HG02870 (cell line): ENCODE measurements at regions not wholly inside any gene's neighbourhood (a gene's known extent, or its start where the extent isn't known, plus 50 kb on each side); places are given as distances from the start of the nearest gene placed in this dataset.
"Not testable (repeated sequence)": the region's sequence is repeated elsewhere in the genome, so short reads cannot be mapped to it uniquely, and the experiment has no call there.

Experiments
- ATAC-seq: cut with Tn5 transposase; IDR thresholded peaks from one replicate; pipeline ENCODE4 v1.9.1; 2021; ENCODE audit warnings: mild to moderate bottlenecking, moderate library complexity; ENCODE audit not compliant: unreplicated experiment

- ATAC-seq: no peak
Measured at GRCh38 chr12:90710711-90711110, 244.3 kb downstream of the CCER1 start.

GRCh38 chr12:90706036-90706435, 248.9 kb downstream of the CCER1 start:
- ATAC-seq: no peak

GRCh38 chr12:90695415-90695814, 259.6 kb downstream of the CCER1 start:
- ATAC-seq: no peak

- no peak for ATAC-seq
Measured at GRCh38 chr12:90690120-90690519, 264.9 kb downstream of the CCER1 start.

- ATAC-seq: not testable (repeated sequence)
Measured at GRCh38 chr12:90687682-90688081, 267.3 kb downstream of the CCER1 start.

GRCh38 chr12:90683871-90684270, 271.1 kb downstream of the CCER1 start:
- no peak for ATAC-seq

GRCh38 chr12:90682398-90682797, 272.6 kb downstream of the CCER1 start:
- no peak for ATAC-seq

- ATAC-seq: no peak
Measured at GRCh38 chr12:90679674-90680073, 275.3 kb downstream of the CCER1 start.

- ATAC-seq: no peak
Measured at GRCh38 chr12:90677552-90677951, 277.4 kb downstream of the CCER1 start.

- ATAC-seq: no peak
Measured at GRCh38 chr12:90677055-90677454, 277.9 kb downstream of the CCER1 start.

- ATAC-seq: no peak
Measured at GRCh38 chr12:90675106-90675505, 279.9 kb downstream of the CCER1 start.

GRCh38 chr12:90672081-90672480, 282.9 kb downstream of the CCER1 start:
- no peak for ATAC-seq

GRCh38 chr12:90663949-90664348, 291.0 kb downstream of the CCER1 start:
- ATAC-seq: not testable (repeated sequence)

- no peak for ATAC-seq
Measured at GRCh38 chr12:90659060-90659459, 295.9 kb downstream of the CCER1 start.

- no peak for ATAC-seq
Measured at GRCh38 chr12:90653040-90653439, 301.9 kb downstream of the CCER1 start.

GRCh38 chr12:90652280-90652679, 302.7 kb downstream of the CCER1 start:
- no peak for ATAC-seq

- no peak for ATAC-seq
Measured at GRCh38 chr12:90645181-90645580, 309.8 kb downstream of the CCER1 start.

- no peak for ATAC-seq
Measured at GRCh38 chr12:90631591-90632212, 323.3 kb downstream of the CCER1 start.

GRCh38 chr12:90630006-90630405, 325.0 kb downstream of the CCER1 start:
- no peak for ATAC-seq

GRCh38 chr12:90628213-90628612, 326.8 kb downstream of the CCER1 start:
- ATAC-seq: no peak

GRCh38 chr12:90627180-90627896, 327.6 kb downstream of the CCER1 start:
- peak; percentile 57 for ATAC-seq

GRCh38 chr12:90622431-90622830, 332.5 kb downstream of the CCER1 start:
- ATAC-seq: no peak

GRCh38 chr12:90621927-90622326, 333.0 kb downstream of the CCER1 start:
- no peak for ATAC-seq
